Keratinocyte (primary cell): ENCODE measurements at regions not wholly inside any gene's neighbourhood (a gene's known extent, or its start where the extent isn't known, plus 50 kb on each side); places are given as distances from the start of the nearest gene placed in this dataset.

Experiments
- EZH2 ChIP-seq: IDR thresholded peaks from one replicate; pipeline ENCODE4 v1.6.1; 2012; ENCODE audit warnings: inconsistent platforms, mild to moderate bottlenecking, low read length, moderate library complexity
- TF ChIP-seq, protein P1 (sequence below), 3 experiments: IDR thresholded peaks in 1 of 3; conservative IDR thresholded peaks in 1 of 3; optimal IDR thresholded peaks in 1 of 3; 2 replicates in 2 of 3; 3 replicates in 1 of 3; pipeline versions ENCODE3 to v1.5.1; 2011; ENCODE audit warnings: low read length in 3 of 3, mild to moderate bottlenecking in 3 of 3, moderate library complexity in 2 of 3, control low read depth in 1 of 3, inconsistent platforms in 1 of 3; ENCODE audit not compliant: insufficient read depth in 2 of 3; ENCODE audit errors: extremely low read depth in 1 of 3

GRCh38 chr13:85254641-85255040 is 544.6 kb downstream of the SLITRK6 start:
- TF ChIP-seq, protein P1, sequence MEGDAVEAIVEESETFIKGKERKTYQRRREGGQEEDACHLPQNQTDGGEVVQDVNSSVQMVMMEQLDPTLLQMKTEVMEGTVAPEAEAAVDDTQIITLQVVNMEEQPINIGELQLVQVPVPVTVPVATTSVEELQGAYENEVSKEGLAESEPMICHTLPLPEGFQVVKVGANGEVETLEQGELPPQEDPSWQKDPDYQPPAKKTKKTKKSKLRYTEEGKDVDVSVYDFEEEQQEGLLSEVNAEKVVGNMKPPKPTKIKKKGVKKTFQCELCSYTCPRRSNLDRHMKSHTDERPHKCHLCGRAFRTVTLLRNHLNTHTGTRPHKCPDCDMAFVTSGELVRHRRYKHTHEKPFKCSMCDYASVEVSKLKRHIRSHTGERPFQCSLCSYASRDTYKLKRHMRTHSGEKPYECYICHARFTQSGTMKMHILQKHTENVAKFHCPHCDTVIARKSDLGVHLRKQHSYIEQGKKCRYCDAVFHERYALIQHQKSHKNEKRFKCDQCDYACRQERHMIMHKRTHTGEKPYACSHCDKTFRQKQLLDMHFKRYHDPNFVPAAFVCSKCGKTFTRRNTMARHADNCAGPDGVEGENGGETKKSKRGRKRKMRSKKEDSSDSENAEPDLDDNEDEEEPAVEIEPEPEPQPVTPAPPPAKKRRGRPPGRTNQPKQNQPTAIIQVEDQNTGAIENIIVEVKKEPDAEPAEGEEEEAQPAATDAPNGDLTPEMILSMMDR (optimal IDR thresholded peaks at IDR 0.05 in 1 of 3, IDR thresholded peaks at IDR 0.05 in 1 of 3, conservative IDR thresholded peaks at IDR 0.05 in 1 of 3; ENCODE audit: extremely low read depth in 1 of 3, insufficient read depth in 2 of 3, low read length in 3 of 3), result no peak
- no peak for TF ChIP-seq EZH2
